Esophagus squamous epithelium (tissue), 5 donors: ENCODE measurements at regions not wholly inside any gene's neighbourhood (a gene's known extent, or its start where the extent isn't known, plus 50 kb on each side); places are given as distances from the start of the nearest gene placed in this dataset.
"Not testable (repeated sequence)": the region's sequence is repeated elsewhere in the genome, so short reads cannot be mapped to it uniquely, and the experiment has no call there.

Source experiments
- DNase-seq: peaks from one replicate; lab custom pipeline; 2025; lab: John Stamatoyannopoulos, UW
- H3K27ac ChIP-seq, 4 donors: fragments of 200-600 bp; sonication (generic); one replicate each; pipeline ENCODE4 v1.5.1; 2016 to 2019; ENCODE audit warnings: mild to moderate bottlenecking in 1 of 4
- H3K27me3 ChIP-seq, 4 donors: fragments of 200-600 bp; sonication (generic); 1 replicate in 3 of 4; 2 replicates in 1 of 4; pipeline versions ENCODE4 v1.5.1 to v1.6.0; 2017 to 2021; ENCODE audit warnings: antibody characterized with exemption in 1 of 4
- H3K36me3 ChIP-seq, 3 donors: fragments of 200-600 bp; sonication (generic); one replicate each; pipeline ENCODE4 v1.5.1; 2016 to 2019
- H3K4me1 ChIP-seq, 3 donors: fragments of 200-600 bp; sonication (generic); one replicate each; pipeline ENCODE4 v1.5.1; 2017 to 2019
- H3K4me3 ChIP-seq, 4 donors: fragments of 200-600 bp; sonication (generic); 1 replicate in 3 of 4; 2 replicates in 1 of 4; pipeline ENCODE4 v1.5.1; 2016 to 2019; ENCODE audit warnings: mild to moderate bottlenecking in 2 of 4, moderate library complexity in 1 of 4
- H3K9me3 ChIP-seq, 3 donors: fragments of 200-600 bp; sonication (generic); one replicate each; pipeline ENCODE4 v1.5.1; 2016 to 2019
- CTCF ChIP-seq, 6 experiments: fragments of 450-650 bp in 4 of 6; fragments of 200-600 bp in 2 of 6; sonication (generic) in 2 of 6; IDR thresholded peaks; one replicate each; pipeline ENCODE4 v1.5.1; 2016 to 2019; ENCODE audit warnings: antibody characterized with exemption in 6 of 6, mild to moderate bottlenecking in 4 of 6, moderate library complexity in 4 of 6
- POLR2A ChIP-seq, 4 donors: fragments of 450-650 bp; IDR thresholded peaks; one replicate each; pipeline ENCODE4 v1.6.1; 2017; ENCODE audit warnings: antibody characterized with exemption in 4 of 4, mild to moderate bottlenecking in 4 of 4, moderate library complexity in 3 of 4
- WGBS, 2 donors: methylation state at CpG; one replicate each; pipeline ENCODE4 v1.1.5; 2018; 5-methylcytosine and 5-hydroxymethylcytosine counted together
- intact Hi-C: fragments of 100-400 bp; cut with DNase I; formaldehyde crosslinking; loops from one replicate; pipeline ENCODE4 v1.15.0; 2022
- donor health status: DM: yes; HTN: yes; CAD: no.

DNA sequence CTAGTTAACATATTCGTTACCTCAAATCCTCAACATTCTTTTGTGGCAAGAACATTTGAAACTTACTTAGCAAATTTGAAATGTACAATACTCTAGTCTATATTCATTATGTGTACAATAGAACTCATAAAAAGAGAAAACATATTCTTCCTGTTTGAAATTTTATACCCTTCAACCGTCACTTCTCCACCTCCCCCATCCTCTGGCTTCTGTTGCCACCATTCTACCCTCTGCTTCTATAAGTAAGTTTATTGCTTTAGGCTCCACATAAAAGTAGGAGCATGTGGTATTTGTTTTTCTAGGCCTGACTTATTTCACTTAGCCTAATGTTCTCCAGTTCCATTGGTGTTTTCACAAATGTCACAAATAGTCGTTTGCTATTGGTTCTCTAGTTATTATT lies 205.3 kb downstream of the TENT5A start:
- 80 to 81% methylated on average over 3 of the region's 3 CpGs for WGBS, 2 donors
- H3K4me3 ChIP-seq = no peak overlapping the region
- no peak overlapping the region for H3K27ac ChIP-seq
- DNase-seq = no peak
- H3K36me3 ChIP-seq = no peaks in the 10 kb centered on the region
- TF ChIP-seq POLR2A (IDR thresholded peaks at IDR 0.05) = no peak
- H3K27me3 ChIP-seq = no peaks in the 10 kb centered on the region
- no peaks in the 10 kb centered on the region for H3K9me3 ChIP-seq
- no peaks in the 10 kb centered on the region for H3K4me1 ChIP-seq
- intact Hi-C loops = no loop called here

GRCh38 chr6:81534934-81535465 lies 217.5 kb downstream of the TENT5A start:
- no peak overlapping the region for H3K4me3 ChIP-seq
- intact Hi-C loops = no loop called here
- no peaks in the 10 kb centered on the region for H3K4me1 ChIP-seq
- no peak overlapping the region for H3K27ac ChIP-seq
- H3K27me3 ChIP-seq = no peaks in the 10 kb centered on the region
- DNase-seq = no peak
- TF ChIP-seq POLR2A (IDR thresholded peaks at IDR 0.05) = no peak
- TF ChIP-seq CTCF (IDR thresholded peaks at IDR 0.05) = no peak
- WGBS, 2 donors = 60 to 67% methylated on average over 2 of the region's 2 CpGs
- no peaks in the 10 kb centered on the region for H3K36me3 ChIP-seq
- H3K9me3 ChIP-seq = no peaks in the 10 kb centered on the region

DNA sequence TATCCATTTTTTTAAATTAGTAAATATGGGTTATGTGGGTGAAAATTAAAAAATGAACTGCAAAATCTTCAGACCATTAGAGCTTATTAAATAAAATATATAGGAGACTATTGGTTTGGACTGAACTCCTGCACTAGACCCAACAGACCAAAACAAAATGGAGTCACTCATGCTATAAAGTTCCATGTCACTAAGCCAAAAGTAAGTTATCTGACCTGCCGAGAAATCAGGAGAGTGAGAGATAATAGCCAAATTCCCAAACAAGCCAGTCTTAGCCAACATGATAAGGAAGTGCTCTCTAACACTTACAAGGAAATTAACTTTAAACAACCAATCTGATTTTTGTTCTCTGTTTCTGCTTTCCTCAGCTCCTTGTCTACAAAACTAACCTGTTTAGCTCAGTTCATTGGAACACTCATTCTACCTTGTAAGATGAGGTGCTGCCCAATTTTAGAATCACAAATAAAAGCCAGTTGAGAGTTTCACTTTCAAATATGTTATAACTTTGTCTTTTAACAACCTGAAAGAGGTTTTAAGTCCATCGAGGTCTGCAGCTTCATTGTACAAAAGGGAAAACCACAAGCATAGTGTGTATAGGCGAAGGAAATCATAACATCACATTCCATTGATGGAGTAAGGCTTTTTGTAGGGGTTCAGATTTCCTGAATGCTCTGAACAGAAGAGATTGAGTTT lies 220.5 kb downstream of the TENT5A start:
- no peak for DNase-seq
- no peak overlapping the region for H3K4me3 ChIP-seq
- intact Hi-C loops = no loop called here
- H3K36me3 ChIP-seq = no peaks in the 10 kb centered on the region
- no peaks in the 10 kb centered on the region for H3K9me3 ChIP-seq
- no peaks in the 10 kb centered on the region for H3K4me1 ChIP-seq
- WGBS, 2 donors = 51 to 53% methylated on average over 3 of the region's 3 CpGs
- no peaks in the 10 kb centered on the region for H3K27me3 ChIP-seq
- H3K27ac ChIP-seq = no peak overlapping the region
- no peak for TF ChIP-seq POLR2A (IDR thresholded peaks at IDR 0.05)
- no peak for TF ChIP-seq CTCF (IDR thresholded peaks at IDR 0.05)

GRCh38 chr6:81517455-81517854 lies 235.0 kb downstream of the TENT5A start:
- H3K9me3 ChIP-seq = no peaks in the 10 kb centered on the region
- intact Hi-C loops = no loop called here
- no peak overlapping the region for H3K27ac ChIP-seq
- no peaks in the 10 kb centered on the region for H3K4me1 ChIP-seq
- H3K4me3 ChIP-seq = no peak overlapping the region
- no peak for DNase-seq
- 61 to 65% methylated on average over 3 of the region's 3 CpGs for WGBS, 2 donors
- no peaks in the 10 kb centered on the region for H3K27me3 ChIP-seq
- TF ChIP-seq POLR2A (IDR thresholded peaks at IDR 0.05) (no peak), CTCF (IDR thresholded peaks at IDR 0.05) (no peak)
- no peaks in the 10 kb centered on the region for H3K36me3 ChIP-seq

- no peak overlapping the region for H3K4me3 ChIP-seq
- H3K36me3 ChIP-seq = no peaks in the 10 kb centered on the region
- WGBS, 2 donors = 60 to 61% methylated on average over 7 of the region's 7 CpGs
- H3K27ac ChIP-seq = no peak overlapping the region
- TF ChIP-seq POLR2A (IDR thresholded peaks at IDR 0.05) (no peak), CTCF (IDR thresholded peaks at IDR 0.05) (no peak)
- DNase-seq = no peak
- intact Hi-C loops = no loop called here
- no peaks in the 10 kb centered on the region for H3K27me3 ChIP-seq
- no peaks in the 10 kb centered on the region for H3K9me3 ChIP-seq
- H3K4me1 ChIP-seq = no peaks in the 10 kb centered on the region
Measured at GRCh38 chr6:81515562-81516453, 236.7 kb downstream of the TENT5A start.

- H3K27ac ChIP-seq, H3K4me1 ChIP-seq, H3K4me3 ChIP-seq, H3K9me3 ChIP-seq, DNase-seq, H3K36me3 ChIP-seq, intact Hi-C loops, H3K27me3 ChIP-seq: not testable (repeated sequence)
- WGBS, 2 donors = 64 to 65% methylated on average over 4 of the region's 4 CpGs
Measured at GRCh38 chr6:81514195-81514594, 238.3 kb downstream of the TENT5A start.
